ENCODE measurements at regions not wholly inside any gene's neighbourhood (a gene's known extent, or its start where the extent isn't known, plus 50 kb on each side); places are given as distances from the start of the nearest gene placed in this dataset.

- TF ChIP-seq CTCF (conservative IDR thresholded peaks at IDR 0.05), result no peak
- Histone ChIP-seq H3K4me1 (ENCODE audit: insufficient read depth, low read length) (peaks cover 11% of the 10 kb centered on the region; the same call in 1 of the 2 replicates), H3K4me2 (ENCODE audit: insufficient read depth, insufficient read length, low read length) (no peak overlapping the region), H3K23ac (ENCODE audit: insufficient read length, low read depth, low read length) (no peak overlapping the region), H3K27me3 (ENCODE audit: insufficient read depth, low read length) (no peaks in the 10 kb centered on the region), H2BK12ac (ENCODE audit: insufficient read length, low read depth, low read length) (no peak overlapping the region), H4K5ac (ENCODE audit: insufficient read length, low read depth, low read length) (no peak overlapping the region), H2BK20ac (ENCODE audit: low read depth, low read length, poor library complexity, severe bottlenecking) (no peak overlapping the region), H3K79me1 (ENCODE audit: insufficient read depth, low read depth, low read length, poor library complexity, severe bottlenecking) (no peaks in the 10 kb centered on the region), H3K56ac (ENCODE audit: insufficient read length, low read depth, low read length) (no peak overlapping the region), H3K79me2 (ENCODE audit: insufficient read depth, low read length) (no peaks in the 10 kb centered on the region), H3K9me3 (ENCODE audit: control insufficient read depth, low read depth, low read length) (no peaks in the 10 kb centered on the region), H2AK5ac (ENCODE audit: insufficient read length, low read length) (no peak overlapping the region), H3K4ac (ENCODE audit: low read depth, low read length) (no peak overlapping the region), H2BK120ac (ENCODE audit: low read depth, low read length, poor library complexity, severe bottlenecking) (no peak overlapping the region), H3K14ac (ENCODE audit: insufficient read depth, low read length) (no peak overlapping the region), H2BK5ac (ENCODE audit: insufficient read length, low read length) (no peak overlapping the region), H2BK15ac (ENCODE audit: low read depth, low read length) (no peak overlapping the region), H4K91ac (ENCODE audit: insufficient read length, low read depth, low read length) (no peak overlapping the region), H3K23me2 (ENCODE audit: insufficient read length, low read depth, low read length, poor library complexity, severe bottlenecking) (no peaks in the 10 kb centered on the region), H2AFZ (ENCODE audit: low read length) (no peak overlapping the region), H4K20me1 (ENCODE audit: control insufficient read depth, insufficient read depth, insufficient read length) (no peaks in the 10 kb centered on the region), H3K9ac (ENCODE audit: extremely low read depth, insufficient read length, low read length) (no peak overlapping the region), H3T11ph (ENCODE audit: low read length) (no peak overlapping the region), H4K8ac (replicated peaks; ENCODE audit: insufficient read length, low read depth, low read length) (no peak overlapping the region), H3K18ac (ENCODE audit: insufficient read length, low read depth, low read length) (no peak overlapping the region), H3K27ac (ENCODE audit: insufficient read length, low read depth, low read length) (no peak overlapping the region)
- no peak overlapping the region for H3K27ac Mint-ChIP-seq
- H3K27me3 Mint-ChIP-seq (ENCODE audit: low read depth), result no peaks in the 10 kb centered on the region; the same call in 1 of the 2 replicates
- H3K9me3 Mint-ChIP-seq, result peaks cover 4 to 11% of the 10 kb centered on the region in 2 experiments; a peak in 4 of 5 replicates
- DNase-seq, result no peak
- no CpG with 5 or more reads among the region's 2 CpGs for WGBS (ENCODE audit: extremely low coverage, insufficient read length, low lambda C conversion rate)
- peaks cover 3 to 10% (median 5%) of the 10 kb centered on the region in 3 experiments; a peak in 4 of 7 replicates for H3K36me3 Mint-ChIP-seq (ENCODE audit: insufficient read depth in 1 of 3, low read depth in 3 of 3)
- peaks cover 47 to 53% of the 10 kb centered on the region in 2 experiments for H3K4me1 Mint-ChIP-seq
- no peak overlapping the region; a peak in 1 of 5 replicates for H3K4me3 Mint-ChIP-seq
Measured at GRCh38 chr2:19462256-19462645, 103.8 kb upstream of the OSR1 start.

Data from H9 (cell line).